Mesendoderm (in vitro differentiated cells): ENCODE measurements at regions not wholly inside any gene's neighbourhood (a gene's known extent, or its start where the extent isn't known, plus 50 kb on each side); places are given as distances from the start of the nearest gene placed in this dataset.

ENCODE experiments used
- DNase-seq: peaks from one replicate; pipeline ENCODE4 v3.0.0; 2013
- H2AK5ac ChIP-seq: 2 replicates; pipeline ENCODE4 v1.6.1; 2013; ENCODE audit warnings: low read length, inconsistent platforms
- H2BK120ac ChIP-seq: 2 replicates; pipeline ENCODE4 v1.6.1; 2013; ENCODE audit warnings: low read depth, mild to moderate bottlenecking, low read length, moderate library complexity, mixed read lengths
- H2BK15ac ChIP-seq: replicated peaks from 2 replicates; pipeline ENCODE4 v1.6.1; 2013; ENCODE audit warnings: low read depth, mild to moderate bottlenecking, moderate library complexity
- H2BK5ac ChIP-seq: 2 replicates; pipeline ENCODE4 v1.6.1; 2013; ENCODE audit warnings: low read length, inconsistent platforms
- H3K18ac ChIP-seq: 2 replicates; pipeline ENCODE4 v1.6.1; 2013; ENCODE audit warnings: mild to moderate bottlenecking, low read length, mixed read lengths
- H3K23ac ChIP-seq: one replicate; pipeline ENCODE4 v1.6.1; 2013; ENCODE audit warnings: low read length
- H3K27ac ChIP-seq: 2 replicates; pipeline ENCODE4 v1.5.1; 2013; ENCODE audit warnings: low read depth, mild to moderate bottlenecking, inconsistent platforms, low read length, moderate library complexity
- H3K27me3 ChIP-seq: 2 replicates; pipeline ENCODE4 v1.6.1; 2013; ENCODE audit warnings: low read length, control low read depth, mild to moderate bottlenecking, inconsistent platforms; ENCODE audit not compliant: insufficient read depth, poor library complexity
- H3K36me3 ChIP-seq: 2 replicates; pipeline ENCODE4 v1.6.1; 2013; ENCODE audit warnings: low read length, inconsistent platforms; ENCODE audit not compliant: control insufficient read depth, insufficient read depth
- H3K4ac ChIP-seq: one replicate; pipeline ENCODE4 v1.6.1; 2013; ENCODE audit warnings: low read depth, mild to moderate bottlenecking, low read length, moderate library complexity
- H3K4me1 ChIP-seq: 2 replicates; pipeline ENCODE4 v1.6.1; 2013; ENCODE audit warnings: low read depth, low read length, inconsistent platforms; ENCODE audit not compliant: control insufficient read depth
- H3K4me2 ChIP-seq: 2 replicates; pipeline ENCODE4 v1.6.1; 2013; ENCODE audit warnings: low read length
- H3K4me3 ChIP-seq: 2 replicates; pipeline ENCODE4 v1.5.1; 2013; ENCODE audit warnings: mild to moderate bottlenecking, low read length
- H3K56ac ChIP-seq: one replicate; pipeline ENCODE4 v1.6.1; 2013; ENCODE audit warnings: low read length
- H3K79me1 ChIP-seq: 2 replicates; pipeline ENCODE4 v1.6.1; 2013; ENCODE audit warnings: low read length, inconsistent platforms
- H3K79me2 ChIP-seq: 2 replicates; pipeline ENCODE4 v1.6.1; 2013; ENCODE audit warnings: mild to moderate bottlenecking, low read length; ENCODE audit not compliant: control insufficient read depth, insufficient read depth
- H3K9ac ChIP-seq: 2 replicates; pipeline ENCODE4 v1.6.1; 2013; ENCODE audit warnings: low read length, inconsistent platforms
- H4K5ac ChIP-seq: one replicate; pipeline ENCODE4 v1.6.1; 2013; ENCODE audit warnings: low read length
- H4K8ac ChIP-seq: one replicate; pipeline ENCODE4 v1.6.1; 2013; ENCODE audit warnings: low read depth, mild to moderate bottlenecking, control low read depth, low read length, moderate library complexity
- WGBS: extraction: QIAGEN DNeasy Blood & Tissue Kit; methylation state at CpG from one replicate; pipeline ENCODE4 v1.1.7; 2013; ENCODE audit warnings: low lambda C conversion rate, missing lambda C conversion rate; ENCODE audit not compliant: insufficient coverage; ENCODE audit errors: extremely low coverage; 5-methylcytosine and 5-hydroxymethylcytosine counted together

- WGBS = no CpG with 5 or more reads among the region's 13 CpGs
- no peak overlapping the region for H4K8ac ChIP-seq
- H3K9ac ChIP-seq = no peak overlapping the region
- H3K4me3 ChIP-seq = no peak overlapping the region
- H2BK120ac ChIP-seq = no peak overlapping the region
- H2AK5ac ChIP-seq = no peak overlapping the region
- no peak overlapping the region for H3K23ac ChIP-seq
- H3K56ac ChIP-seq = no peak overlapping the region
- no peak overlapping the region for H2BK15ac ChIP-seq
- no peak overlapping the region for H3K4ac ChIP-seq
- no peaks in the 10 kb centered on the region for H3K4me1 ChIP-seq
- no peak for DNase-seq
- H4K5ac ChIP-seq = no peak overlapping the region
- H3K79me1 ChIP-seq = no peaks in the 10 kb centered on the region
- H3K79me2 ChIP-seq = no peaks in the 10 kb centered on the region
- no peaks in the 10 kb centered on the region for H3K36me3 ChIP-seq
- no peak overlapping the region for H3K4me2 ChIP-seq
- no peak overlapping the region for H3K18ac ChIP-seq
- no peak overlapping the region for H3K27ac ChIP-seq
- H3K27me3 ChIP-seq = no peaks in the 10 kb centered on the region
- no peak overlapping the region for H2BK5ac ChIP-seq
These were observed 301.2 kb upstream of the PPARGC1A start for GRCh38 chr4:24190761-24191695.

- Histone ChIP-seq H4K5ac (no peak overlapping the region), H2BK5ac (no peak overlapping the region), H2AK5ac (no peak overlapping the region)
These were observed 298.6 kb upstream of the PPARGC1A start for GRCh38 chr4:24188459-24188858.

GRCh38 chr4:24186466-24186865 is 296.6 kb upstream of the PPARGC1A start:
- Histone ChIP-seq H2BK120ac (no peak overlapping the region), H2BK5ac (no peak overlapping the region), H3K27me3 (no peaks in the 10 kb centered on the region), H2BK15ac (no peak overlapping the region), H3K56ac (no peak overlapping the region), H3K18ac (no peak overlapping the region), H2AK5ac (no peak overlapping the region), H3K79me2 (no peaks in the 10 kb centered on the region), H3K27ac (no peak overlapping the region), H4K8ac (no peak overlapping the region), H3K23ac (no peak overlapping the region), H3K4me3 (no peak overlapping the region), H3K79me1 (no peaks in the 10 kb centered on the region), H3K4me2 (no peak overlapping the region), H3K36me3 (no peaks in the 10 kb centered on the region), H3K4me1 (no peaks in the 10 kb centered on the region), H3K9ac (no peak overlapping the region), H4K5ac (no peak overlapping the region), H3K4ac (no peak overlapping the region)
- no CpG with 5 or more reads among the region's 5 CpGs for WGBS
- DNase-seq = no peak

More at GRCh38 chr4:24188459-24188858, 298.6 kb upstream of the PPARGC1A start:
- Histone ChIP-seq H3K79me2 (no peaks in the 10 kb centered on the region), H3K9ac (no peak overlapping the region), H3K4me1 (no peaks in the 10 kb centered on the region), H3K27ac (no peak overlapping the region), H3K23ac (no peak overlapping the region), H3K4me2 (no peak overlapping the region), H2BK120ac (no peak overlapping the region), H3K79me1 (no peaks in the 10 kb centered on the region), H3K27me3 (no peaks in the 10 kb centered on the region), H3K36me3 (no peaks in the 10 kb centered on the region), H3K18ac (no peak overlapping the region), H3K4ac (no peak overlapping the region), H4K8ac (no peak overlapping the region), H2BK15ac (no peak overlapping the region), H3K56ac (no peak overlapping the region), H3K4me3 (no peak overlapping the region)
- WGBS = no CpG with 5 or more reads among the region's 1 CpG
- no peak for DNase-seq

GRCh38 chr4:24181005-24181404 is 291.2 kb upstream of the PPARGC1A start:
- H3K4me3 ChIP-seq = no peak overlapping the region
- no peak overlapping the region for H2BK5ac ChIP-seq
- H3K4me2 ChIP-seq = no peak overlapping the region
- H3K79me2 ChIP-seq = no peaks in the 10 kb centered on the region
- H3K27me3 ChIP-seq = no peaks in the 10 kb centered on the region
- no peak for DNase-seq
- H3K27ac ChIP-seq = no peak overlapping the region
- no peaks in the 10 kb centered on the region for H3K4me1 ChIP-seq
- H4K8ac ChIP-seq = no peak overlapping the region
- no peak overlapping the region for H3K9ac ChIP-seq
- no peak overlapping the region for H3K56ac ChIP-seq
- no peak overlapping the region for H2AK5ac ChIP-seq
- H3K4ac ChIP-seq = no peak overlapping the region
- H3K23ac ChIP-seq = no peak overlapping the region
- no peaks in the 10 kb centered on the region for H3K79me1 ChIP-seq
- no peak overlapping the region for H2BK15ac ChIP-seq
- no peak overlapping the region for H3K18ac ChIP-seq
- H4K5ac ChIP-seq = no peak overlapping the region
- WGBS = no CpG with 5 or more reads among the region's 2 CpGs
- H3K36me3 ChIP-seq = no peaks in the 10 kb centered on the region
- H2BK120ac ChIP-seq = no peak overlapping the region

- Histone ChIP-seq H4K8ac (no peak overlapping the region), H3K79me1 (no peaks in the 10 kb centered on the region), H3K36me3 (no peaks in the 10 kb centered on the region), H3K4me3 (no peak overlapping the region), H3K4me2 (no peak overlapping the region), H2BK15ac (no peak overlapping the region), H4K5ac (no peak overlapping the region), H2BK120ac (no peak overlapping the region), H3K56ac (no peak overlapping the region), H3K4ac (no peak overlapping the region), H3K79me2 (no peaks in the 10 kb centered on the region), H3K27me3 (no peaks in the 10 kb centered on the region), H3K27ac (no peak overlapping the region), H2AK5ac (no peak overlapping the region), H3K9ac (no peak overlapping the region), H3K18ac (no peak overlapping the region), H3K23ac (no peak overlapping the region), H2BK5ac (no peak overlapping the region), H3K4me1 (no peaks in the 10 kb centered on the region)
- no peak for DNase-seq
These were observed 290.7 kb upstream of the PPARGC1A start for GRCh38 chr4:24180586-24180985.
